NB4 (cell line): ENCODE measurements at regions not wholly inside any gene's neighbourhood (a gene's known extent, or its start where the extent isn't known, plus 50 kb on each side); places are given as distances from the start of the nearest gene placed in this dataset.

Source experiments
- CTCF ChIP-seq: IDR thresholded peaks from one replicate; pipeline ENCODE4 v1.5.1; 2012; ENCODE audit warnings: low read depth, low read length
- MYC ChIP-seq: IDR thresholded peaks from 2 replicates; pipeline ENCODE4 v1.6.1; 2011; ENCODE audit warnings: low read depth, low read length

- TF ChIP-seq MYC (no peak), CTCF (no peak)
Observed at GRCh38 chr7:73974948-73975926, 52.7 kb upstream of the ELN start.
